Heart left ventricle (tissue), 13 donors: ENCODE measurements at regions not wholly inside any gene's neighbourhood (a gene's known extent, or its start where the extent isn't known, plus 50 kb on each side); places are given as distances from the start of the nearest gene placed in this dataset.

Source experiments
- CTCF ChIP-seq, 12 donors: fragments of 200-600 bp; sonication (generic) in 4 of 12; IDR thresholded peaks; one replicate each; pipeline versions ENCODE4 v1.5.0 to v1.8.0; 2018 to 2022; ENCODE audit warnings: antibody characterized with exemption in 12 of 12, mild to moderate bottlenecking in 5 of 12
- POLR2A ChIP-seq, 2 donors: fragments of 450-650 bp; IDR thresholded peaks; one replicate each; pipeline ENCODE4 v1.6.1; 2017; ENCODE audit warnings: antibody characterized with exemption in 2 of 2, mild to moderate bottlenecking in 2 of 2, moderate library complexity in 2 of 2
- donor health status: ischemic (EF 13 %, LVEDD 7.1; RV severe dilation, severe dysfunction).
- donor health status: DM: no; HTN: yes; CAD: no.
- donor health status: DM: no; HTN: no; CAD: no.
- donor health status: ischemic (EF 25% LVEDD 6.9; RV normal size, moderate dysfunction).
- donor health status: ischemic (EF 25% LVEDD 5.7; RV mildly dilated, moderate dysfunction).
- donor health status: ischemic (EF 35%, LVEDD 5.7; RV mildly dilated, moderate dysfunction).
- donor health status: nonischemic (EF 11% LVEDD 7.7; RV severe dilation, severe dysfunction).
- donor health status: DM: yes; HTN: yes; CAD: no.
- donor health status: PGD.
- donor health status: ischemic (EF 29% LVEDD 5.4; RV normal size, mild dysfunction).
- donor health status: nonischemic (EF 23%, LVEDD 6.1; RV moderate dilation, normal function).

GRCh38 chr1:235014756-235015155 is 113.9 kb downstream of the TOMM20 start:
- TF ChIP-seq POLR2A (IDR thresholded peaks at IDR 0.05) (no peak), CTCF (IDR thresholded peaks at IDR 0.05) (no peak)
